ENCODE measurements at regions not wholly inside any gene's neighbourhood (a gene's known extent, or its start where the extent isn't known, plus 50 kb on each side); places are given as distances from the start of the nearest gene placed in this dataset.

GRCh38 chr5:34586117-34586885 lies 69.8 kb upstream of the RAI14 start:
- H3K36me3 Mint-ChIP-seq: no peaks in the 10 kb centered on the region
- peaks cover 11 to 46% (median 24%) of the 10 kb centered on the region in 5 donors for H3K27me3 Mint-ChIP-seq
- POLR2A ChIA-PET: no interaction called here
- H3K9me3 Mint-ChIP-seq: no peaks in the 10 kb centered on the region
- no peak overlapping the region for H3K27ac Mint-ChIP-seq
- no peak overlapping the region for H3K4me3 Mint-ChIP-seq
- ATAC-seq: no peak
- DNase-seq: no peak
- H3K4me1 Mint-ChIP-seq: no peaks in the 10 kb centered on the region

GRCh38 chr5:34587355-34588241 lies 68.5 kb upstream of the RAI14 start:
- Mint-ChIP-seq H3K4me1 (no peaks in the 10 kb centered on the region), H3K27ac (no peak overlapping the region), H3K36me3 (no peaks in the 10 kb centered on the region), H3K27me3 (peaks cover 11 to 43% (median 24%) of the 10 kb centered on the region in 5 donors), H3K9me3 (no peaks in the 10 kb centered on the region), H3K4me3 (no peak overlapping the region)
- no peak for ATAC-seq
- POLR2A ChIA-PET: no interaction called here
- DNase-seq: no peak

GRCh38 chr5:34589832-34590231 lies 66.3 kb upstream of the RAI14 start:
- Mint-ChIP-seq H3K9me3 (no peaks in the 10 kb centered on the region), H3K36me3 (no peaks in the 10 kb centered on the region), H3K27me3 (peaks cover 9 to 40% (median 17%) of the 10 kb centered on the region in 5 donors), H3K4me3 (no peak overlapping the region), H3K4me1 (no peaks in the 10 kb centered on the region), H3K27ac (no peak overlapping the region)
- DNase-seq (no peak), ATAC-seq (no peak)
- POLR2A ChIA-PET: no interaction called here

- ATAC-seq: no peak
- H3K36me3 Mint-ChIP-seq: no peaks in the 10 kb centered on the region
- H3K27ac Mint-ChIP-seq: no peak overlapping the region
Observed at GRCh38 chr5:34591723-34592122, 64.4 kb upstream of the RAI14 start.

GRCh38 chr5:34597034-34598027 lies 58.8 kb upstream of the RAI14 start:
- POLR2A ChIA-PET: no interaction called here
- no peaks in the 10 kb centered on the region for H3K36me3 Mint-ChIP-seq
- DNase-seq (no peak), ATAC-seq (no peak)
- H3K4me3 Mint-ChIP-seq: no peak overlapping the region
- H3K9me3 Mint-ChIP-seq: no peaks in the 10 kb centered on the region
- H3K27me3 Mint-ChIP-seq: peaks cover 0 to 15% (median 4%) of the 10 kb centered on the region in 5 donors
- no peak overlapping the region for H3K27ac Mint-ChIP-seq
- H3K4me1 Mint-ChIP-seq: no peaks in the 10 kb centered on the region

More at GRCh38 chr5:34591723-34592122, 64.4 kb upstream of the RAI14 start:
- H3K4me1 Mint-ChIP-seq: no peaks in the 10 kb centered on the region
- no peak for DNase-seq
- H3K27me3 Mint-ChIP-seq: peaks cover 3 to 29% (median 7%) of the 10 kb centered on the region in 5 donors
- POLR2A ChIA-PET: no interaction called here
- H3K9me3 Mint-ChIP-seq: no peaks in the 10 kb centered on the region
- H3K4me3 Mint-ChIP-seq: no peak overlapping the region

GRCh38 chr5:34598177-34598794 lies 57.8 kb upstream of the RAI14 start:
- H3K4me3 Mint-ChIP-seq: no peak overlapping the region
- H3K27ac Mint-ChIP-seq: no peak overlapping the region
- POLR2A ChIA-PET: no interaction called here
- H3K27me3 Mint-ChIP-seq: peaks cover 0 to 15% (median 4%) of the 10 kb centered on the region in 5 donors
- H3K9me3 Mint-ChIP-seq: no peaks in the 10 kb centered on the region
- no peak for ATAC-seq
- no peaks in the 10 kb centered on the region for H3K36me3 Mint-ChIP-seq
- no peak for DNase-seq
- no peaks in the 10 kb centered on the region for H3K4me1 Mint-ChIP-seq

GRCh38 chr5:34599471-34600117 lies 56.5 kb upstream of the RAI14 start:
- DNase-seq: no peak
- POLR2A ChIA-PET: no interaction called here
- H3K27me3 Mint-ChIP-seq: peaks cover 0 to 10% (median 2%) of the 10 kb centered on the region in 5 donors
- no peaks in the 10 kb centered on the region for H3K4me1 Mint-ChIP-seq
- H3K36me3 Mint-ChIP-seq: no peaks in the 10 kb centered on the region
- no peak overlapping the region for H3K4me3 Mint-ChIP-seq
- H3K27ac Mint-ChIP-seq: no peak overlapping the region
- no peaks in the 10 kb centered on the region for H3K9me3 Mint-ChIP-seq
- no peak for ATAC-seq

GRCh38 chr5:34600118-34600493 lies 56.0 kb upstream of the RAI14 start:
- H3K27me3 Mint-ChIP-seq: peaks cover 0 to 6% (median 2%) of the 10 kb centered on the region in 5 donors
- H3K27ac Mint-ChIP-seq: no peak overlapping the region
- no peaks in the 10 kb centered on the region for H3K9me3 Mint-ChIP-seq
- no peak for ATAC-seq
- no peak for DNase-seq
- POLR2A ChIA-PET: no interaction called here
- H3K36me3 Mint-ChIP-seq: no peaks in the 10 kb centered on the region
- H3K4me1 Mint-ChIP-seq: no peaks in the 10 kb centered on the region
- no peak overlapping the region for H3K4me3 Mint-ChIP-seq

- no peak overlapping the region for H3K27ac Mint-ChIP-seq
- no peak for DNase-seq
- no peaks in the 10 kb centered on the region for H3K36me3 Mint-ChIP-seq
- POLR2A ChIA-PET: no interaction called here
- peaks cover 0 to 7% (median 6%) of the 10 kb centered on the region in 5 donors for H3K27me3 Mint-ChIP-seq
- no peaks in the 10 kb centered on the region for H3K9me3 Mint-ChIP-seq
- H3K4me1 Mint-ChIP-seq: no peaks in the 10 kb centered on the region
- H3K4me3 Mint-ChIP-seq: no peak overlapping the region
- ATAC-seq: no peak
Observed at GRCh38 chr5:34603378-34603777, 52.8 kb upstream of the RAI14 start.

- Mint-ChIP-seq H3K9me3 (no peaks in the 10 kb centered on the region), H3K36me3 (no peaks in the 10 kb centered on the region), H3K4me1 (no peaks in the 10 kb centered on the region), H3K27ac (no peak overlapping the region), H3K4me3 (no peak overlapping the region), H3K27me3 (peaks cover 0 to 8% (median 7%) of the 10 kb centered on the region in 5 donors)
- ATAC-seq (no peak), DNase-seq (no peak)
- POLR2A ChIA-PET: no interaction called here
Observed at GRCh38 chr5:34604119-34604675, 51.9 kb upstream of the RAI14 start.

GRCh38 chr5:34606101-34606500 lies 50.0 kb upstream of the RAI14 start:
- ATAC-seq: no peak
- no peak for DNase-seq
- no peak overlapping the region for H3K27ac Mint-ChIP-seq
- H3K9me3 Mint-ChIP-seq: no peaks in the 10 kb centered on the region
- H3K4me1 Mint-ChIP-seq: no peaks in the 10 kb centered on the region
- H3K36me3 Mint-ChIP-seq: no peaks in the 10 kb centered on the region
- H3K4me3 Mint-ChIP-seq: no peak overlapping the region
- POLR2A ChIA-PET: no interaction called here
- peaks cover 0 to 10% (median 6%) of the 10 kb centered on the region in 5 donors for H3K27me3 Mint-ChIP-seq
